ENCODE measurements at regions not wholly inside any gene's neighbourhood (a gene's known extent, or its start where the extent isn't known, plus 50 kb on each side); places are given as distances from the start of the nearest gene placed in this dataset.

DNA sequence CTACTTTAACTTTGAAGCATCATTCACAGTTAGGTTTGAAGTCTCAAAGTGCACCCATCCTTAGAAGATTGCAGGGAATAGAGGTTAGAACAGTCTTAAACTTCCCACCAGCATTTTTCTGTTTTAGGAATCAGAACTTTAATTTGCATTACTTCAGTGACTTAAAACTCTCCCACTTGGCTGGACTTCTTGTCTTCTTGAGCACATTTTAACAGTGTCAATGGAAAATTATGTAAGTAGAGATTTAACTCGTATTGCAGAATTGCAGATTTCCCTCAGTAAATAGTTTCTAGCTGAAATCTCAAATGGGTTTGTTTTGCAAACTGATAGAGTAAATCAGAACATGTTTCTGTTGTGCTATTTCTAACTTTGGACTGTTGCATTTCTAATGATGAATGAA, 369.6 kb downstream of the OTOL1 start:
- CTCF ChIA-PET (ENCODE audit: unreplicated experiment), result no interaction called here
- Histone ChIP-seq H2AFZ (ENCODE audit: low read length) (no peak overlapping the region), H3K9me2 (ENCODE audit: insufficient read depth, low read length) (no peaks in the 10 kb centered on the region), H3K79me2 (ENCODE audit: insufficient read depth, low read depth, low read length) (no peaks in the 10 kb centered on the region), H3K4me2 (ENCODE audit: low read length) (no peak overlapping the region), H4K20me1 (ENCODE audit: insufficient read depth, low read length) (no peaks in the 10 kb centered on the region), H3K27ac (ENCODE audit: low read depth, low read length, poor library complexity, severe bottlenecking) (no peak overlapping the region), H3K4me3 (ENCODE audit: low read depth, low read length, poor library complexity, severe bottlenecking) (no peak overlapping the region), H3K36me3 (ENCODE audit: insufficient read depth, low read length) (no peaks in the 10 kb centered on the region), H3K4me1 (ENCODE audit: insufficient read depth, low read length, poor library complexity, severe bottlenecking) (no peaks in the 10 kb centered on the region), H3K9me3 (ENCODE audit: low read length) (no peaks in the 10 kb centered on the region)
- no peak for DNase-seq (ENCODE audit: low spot score)
- no TSS peak for BruUV-seq (replicated peaks)
- no peak for TF ChIP-seq EZH2phosphoT487 (IDR thresholded peaks at IDR 0.05; ENCODE audit: borderline replicate concordance, low read depth, low read length)
- TF ChIP-seq, protein P1, sequence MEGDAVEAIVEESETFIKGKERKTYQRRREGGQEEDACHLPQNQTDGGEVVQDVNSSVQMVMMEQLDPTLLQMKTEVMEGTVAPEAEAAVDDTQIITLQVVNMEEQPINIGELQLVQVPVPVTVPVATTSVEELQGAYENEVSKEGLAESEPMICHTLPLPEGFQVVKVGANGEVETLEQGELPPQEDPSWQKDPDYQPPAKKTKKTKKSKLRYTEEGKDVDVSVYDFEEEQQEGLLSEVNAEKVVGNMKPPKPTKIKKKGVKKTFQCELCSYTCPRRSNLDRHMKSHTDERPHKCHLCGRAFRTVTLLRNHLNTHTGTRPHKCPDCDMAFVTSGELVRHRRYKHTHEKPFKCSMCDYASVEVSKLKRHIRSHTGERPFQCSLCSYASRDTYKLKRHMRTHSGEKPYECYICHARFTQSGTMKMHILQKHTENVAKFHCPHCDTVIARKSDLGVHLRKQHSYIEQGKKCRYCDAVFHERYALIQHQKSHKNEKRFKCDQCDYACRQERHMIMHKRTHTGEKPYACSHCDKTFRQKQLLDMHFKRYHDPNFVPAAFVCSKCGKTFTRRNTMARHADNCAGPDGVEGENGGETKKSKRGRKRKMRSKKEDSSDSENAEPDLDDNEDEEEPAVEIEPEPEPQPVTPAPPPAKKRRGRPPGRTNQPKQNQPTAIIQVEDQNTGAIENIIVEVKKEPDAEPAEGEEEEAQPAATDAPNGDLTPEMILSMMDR (conservative IDR thresholded peaks at IDR 0.05; ENCODE audit: low read length), result no peak
- intact Hi-C loops (cut with micrococcal nuclease; ENCODE audit: unreplicated experiment), result no loop called here
- POLR2A ChIA-PET, result interaction anchor here (0.8 kb wide), 1 partner anchor 9 kb away, joined by 5 read pairs; no protein-coding TSS in a partner anchor

DNA sequence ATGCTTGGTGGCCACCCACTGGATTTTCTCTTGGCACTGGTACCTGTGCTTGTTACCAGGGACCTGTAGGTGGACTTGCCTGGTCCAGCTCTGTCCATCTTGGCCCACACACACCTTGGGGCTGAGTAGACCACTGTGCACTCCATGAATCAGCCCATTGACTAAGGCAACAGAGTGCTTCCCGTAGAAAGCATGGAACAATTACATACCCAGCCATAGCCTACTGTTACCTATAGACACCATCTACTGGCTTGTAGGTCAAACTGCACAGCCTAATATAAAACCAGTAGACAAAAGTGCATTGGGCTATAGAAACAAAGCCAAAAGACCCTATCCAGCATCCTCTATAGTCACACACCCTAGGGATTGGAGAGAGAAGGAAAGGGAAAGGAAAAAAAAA, 378.9 kb downstream of the OTOL1 start:
- H3K9me3 ChIP-seq (ENCODE audit: low read length), result no peaks in the 10 kb centered on the region
- ChIA-PET CTCF (ENCODE audit: unreplicated experiment) (no interaction called here), POLR2A (no interaction called here)
- no peak for TF ChIP-seq EZH2phosphoT487 (IDR thresholded peaks at IDR 0.05; ENCODE audit: borderline replicate concordance, low read depth, low read length)
- TF ChIP-seq, protein P1 (conservative IDR thresholded peaks at IDR 0.05; ENCODE audit: low read length), result no peak
- H3K4me1 ChIP-seq (ENCODE audit: insufficient read depth, low read length, poor library complexity, severe bottlenecking), result no peaks in the 10 kb centered on the region
- no peaks in the 10 kb centered on the region for H3K79me2 ChIP-seq (ENCODE audit: insufficient read depth, low read depth, low read length)
- H4K20me1 ChIP-seq (ENCODE audit: insufficient read depth, low read length), result no peaks in the 10 kb centered on the region
- no peak overlapping the region for H3K27ac ChIP-seq (ENCODE audit: low read depth, low read length, poor library complexity, severe bottlenecking)
- no peak for DNase-seq (ENCODE audit: low spot score)
- H3K4me2 ChIP-seq (ENCODE audit: low read length), result no peak overlapping the region
- intact Hi-C loops (cut with micrococcal nuclease; ENCODE audit: unreplicated experiment), result no loop called here
- BruUV-seq (replicated peaks), result no TSS peak
- no peak overlapping the region for H2AFZ ChIP-seq (ENCODE audit: low read length)
- H3K36me3 ChIP-seq (ENCODE audit: insufficient read depth, low read length), result no peaks in the 10 kb centered on the region
- H3K9me2 ChIP-seq (ENCODE audit: insufficient read depth, low read length), result no peaks in the 10 kb centered on the region
- no peak overlapping the region for H3K4me3 ChIP-seq (ENCODE audit: low read depth, low read length, poor library complexity, severe bottlenecking)

DNA sequence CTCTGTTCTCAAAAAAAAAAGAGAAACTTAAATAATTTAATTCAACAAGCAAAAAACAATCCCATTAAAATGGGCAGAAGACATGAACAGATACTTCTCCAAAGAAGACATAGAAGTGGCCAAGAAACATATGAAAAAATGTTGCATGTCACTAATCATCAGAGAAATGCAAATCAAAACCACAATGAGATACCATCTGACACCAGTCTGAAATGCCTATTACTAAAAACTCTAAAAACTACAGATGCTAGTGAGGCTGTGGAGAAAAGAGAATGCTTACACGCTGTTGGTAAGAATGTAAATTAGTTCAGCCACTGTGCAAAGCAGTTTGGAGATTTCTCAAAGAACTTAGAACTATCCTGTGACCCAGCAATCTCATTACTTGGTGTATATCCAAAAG, 382.9 kb downstream of the OTOL1 start:
- BruUV-seq (replicated peaks), result no TSS peak
- Histone ChIP-seq H3K27ac (ENCODE audit: low read depth, low read length, poor library complexity, severe bottlenecking) (no peak overlapping the region), H3K9me3 (ENCODE audit: low read length) (no peaks in the 10 kb centered on the region), H3K9me2 (ENCODE audit: insufficient read depth, low read length) (no peaks in the 10 kb centered on the region), H3K36me3 (ENCODE audit: insufficient read depth, low read length) (no peaks in the 10 kb centered on the region), H3K4me3 (ENCODE audit: low read depth, low read length, poor library complexity, severe bottlenecking) (no peak overlapping the region), H3K79me2 (ENCODE audit: insufficient read depth, low read depth, low read length) (no peaks in the 10 kb centered on the region), H4K20me1 (ENCODE audit: insufficient read depth, low read length) (no peaks in the 10 kb centered on the region), H3K4me2 (ENCODE audit: low read length) (no peak overlapping the region), H3K4me1 (ENCODE audit: insufficient read depth, low read length, poor library complexity, severe bottlenecking) (no peaks in the 10 kb centered on the region), H2AFZ (ENCODE audit: low read length) (no peak overlapping the region)
- POLR2A ChIA-PET, result no interaction called here
- TF ChIP-seq, protein P1 (conservative IDR thresholded peaks at IDR 0.05; ENCODE audit: low read length), result no peak
- no peak for TF ChIP-seq EZH2phosphoT487 (IDR thresholded peaks at IDR 0.05; ENCODE audit: borderline replicate concordance, low read depth, low read length)
- intact Hi-C loops (cut with micrococcal nuclease; ENCODE audit: unreplicated experiment), result no loop called here
- CTCF ChIA-PET (ENCODE audit: unreplicated experiment), result no interaction called here
- no peak for DNase-seq (ENCODE audit: low spot score)

Measured in OCI-LY7 (cell line).